HG03520 (cell line): ENCODE measurements at regions not wholly inside any gene's neighbourhood (a gene's known extent, or its start where the extent isn't known, plus 50 kb on each side); places are given as distances from the start of the nearest gene placed in this dataset.
"Not testable (repeated sequence)": the region's sequence is repeated elsewhere in the genome, so short reads cannot be mapped to it uniquely, and the experiment has no call there.

Source experiments
- ATAC-seq: cut with Tn5 transposase; IDR thresholded peaks from one replicate; pipeline ENCODE4 v1.9.1; 2021; ENCODE audit warnings: mild to moderate bottlenecking, moderate library complexity; ENCODE audit not compliant: unreplicated experiment

DNA sequence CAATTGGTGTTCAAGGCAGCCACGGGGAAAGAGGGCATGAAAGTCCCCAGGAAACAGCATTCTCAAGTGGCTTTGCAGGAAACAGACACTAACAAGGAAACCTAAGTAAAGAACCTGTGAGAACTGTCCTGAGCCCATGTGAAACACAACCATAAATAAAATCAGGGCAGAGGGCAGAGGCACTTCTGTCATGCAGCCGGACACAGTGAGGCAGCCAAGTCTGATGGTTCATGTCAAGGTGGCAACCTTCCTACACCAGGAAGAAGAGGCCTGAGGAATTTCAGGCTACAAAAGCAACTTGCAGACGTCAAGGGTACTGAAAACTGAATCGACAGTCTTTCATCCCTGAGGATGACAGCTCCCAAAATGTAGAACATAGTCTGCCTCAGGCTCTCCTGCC is 458.2 kb upstream of the NPVF start:
- ATAC-seq, result no peak

DNA sequence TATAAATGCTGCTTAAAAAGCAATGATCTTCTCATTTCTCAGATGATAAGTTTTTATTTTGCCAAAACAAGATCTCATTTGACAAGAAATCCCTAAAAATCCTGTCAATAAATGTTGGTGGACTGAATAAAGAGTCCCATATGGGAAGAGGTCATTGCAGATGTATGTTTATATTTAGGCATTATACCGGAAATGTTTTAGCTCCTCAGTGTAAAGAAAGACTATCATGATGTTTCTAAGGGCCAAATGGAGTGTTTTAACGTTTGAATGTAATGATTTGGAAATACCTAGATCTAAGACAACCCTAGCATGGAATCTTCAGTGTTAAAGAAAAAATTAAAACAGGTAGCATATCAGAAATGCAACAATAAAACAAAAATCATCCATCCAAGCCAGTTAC is 457.8 kb upstream of the NFE2L3 start:
- no peak for ATAC-seq

DNA sequence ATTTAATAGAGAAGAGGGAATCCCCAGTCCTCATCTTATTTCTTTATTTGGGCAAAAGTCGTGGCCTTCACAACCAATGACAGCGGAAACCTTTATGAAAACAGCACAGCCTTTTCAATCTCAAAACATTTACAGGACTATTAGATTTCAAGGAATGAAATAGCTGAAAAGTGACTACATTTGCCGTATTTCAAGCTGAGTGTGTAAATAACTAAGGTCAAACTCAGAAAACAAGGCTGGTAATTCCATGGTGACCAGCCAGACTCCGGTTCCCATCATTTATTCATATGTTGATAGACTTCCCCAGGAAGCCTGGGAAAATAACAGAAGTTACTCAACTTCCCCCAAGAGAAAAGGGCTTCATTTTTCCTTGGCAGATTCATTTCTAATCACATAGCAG is 457.3 kb upstream of the NFE2L3 start:
- ATAC-seq, result no peak

DNA sequence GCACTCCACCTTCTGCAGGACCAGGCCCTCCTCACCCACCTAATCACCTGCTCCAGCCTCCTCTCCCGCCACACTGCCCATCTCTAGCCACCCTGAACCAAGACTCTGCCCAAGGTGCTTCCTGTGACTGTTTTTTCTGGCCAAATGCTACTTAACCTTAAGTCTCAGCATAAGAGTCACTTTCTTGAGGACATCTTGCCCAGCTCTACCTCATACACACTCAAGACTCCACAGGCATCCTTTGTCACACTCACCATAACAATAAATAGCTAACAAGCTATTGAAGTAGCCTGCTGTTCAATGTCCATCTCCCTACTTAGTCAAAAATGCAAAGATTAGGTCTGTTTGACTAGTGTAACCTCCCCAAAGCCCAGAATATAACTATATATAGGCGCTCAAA is 455.4 kb upstream of the NFE2L3 start:
- ATAC-seq, result no peak

DNA sequence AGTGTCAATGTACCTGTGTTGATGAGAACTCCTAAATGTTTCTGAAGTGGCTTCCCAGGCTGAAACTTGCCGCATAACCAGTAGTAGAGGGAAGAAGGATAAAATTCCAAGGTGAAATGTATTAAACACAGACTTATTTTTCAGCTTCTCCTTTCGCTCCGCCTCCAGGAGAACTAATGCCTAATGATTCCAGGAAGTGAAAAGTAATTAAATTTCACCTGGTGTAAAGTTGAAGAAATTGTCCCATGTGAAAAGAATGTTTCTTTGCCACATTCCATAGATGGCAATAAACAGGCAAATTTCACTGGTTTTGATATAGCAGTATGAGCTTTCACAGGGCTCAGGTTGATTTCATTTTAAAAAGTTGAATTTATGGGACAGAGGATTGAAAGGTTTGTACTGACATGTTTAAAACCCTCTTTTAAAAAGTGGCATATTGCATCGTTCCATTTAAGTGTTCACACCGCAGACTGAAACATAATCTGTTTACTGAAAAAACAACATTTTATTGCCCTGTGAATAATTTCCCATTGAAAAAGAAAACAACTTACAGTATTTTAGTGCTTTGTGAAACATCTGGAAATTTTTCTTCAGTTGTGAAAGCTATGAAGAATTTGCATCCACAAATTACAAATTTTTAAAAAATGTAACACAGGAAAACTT is 453.4 kb upstream of the NFE2L3 start:
- ATAC-seq, result no peak

DNA sequence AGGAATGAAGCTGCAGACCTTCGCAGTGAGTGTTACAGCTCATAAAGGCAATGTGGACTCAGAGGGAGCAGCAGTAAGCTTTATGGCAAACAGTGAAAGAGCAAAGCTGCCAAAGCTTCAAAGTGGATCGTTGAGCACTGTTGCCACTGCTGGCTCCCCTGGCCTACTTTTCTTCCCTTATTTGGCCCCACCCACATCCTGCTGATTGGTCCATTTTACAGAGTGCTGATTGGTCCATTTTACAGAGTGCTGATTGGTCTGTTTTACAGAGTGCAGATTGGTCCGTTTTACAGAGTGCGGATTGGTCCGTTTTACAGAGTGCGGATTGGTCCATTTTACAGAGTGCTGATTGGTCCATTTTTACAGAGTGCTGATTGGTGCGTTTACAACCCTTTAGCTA is 451.9 kb upstream of the NFE2L3 start:
- ATAC-seq, result not testable (repeated sequence)

DNA sequence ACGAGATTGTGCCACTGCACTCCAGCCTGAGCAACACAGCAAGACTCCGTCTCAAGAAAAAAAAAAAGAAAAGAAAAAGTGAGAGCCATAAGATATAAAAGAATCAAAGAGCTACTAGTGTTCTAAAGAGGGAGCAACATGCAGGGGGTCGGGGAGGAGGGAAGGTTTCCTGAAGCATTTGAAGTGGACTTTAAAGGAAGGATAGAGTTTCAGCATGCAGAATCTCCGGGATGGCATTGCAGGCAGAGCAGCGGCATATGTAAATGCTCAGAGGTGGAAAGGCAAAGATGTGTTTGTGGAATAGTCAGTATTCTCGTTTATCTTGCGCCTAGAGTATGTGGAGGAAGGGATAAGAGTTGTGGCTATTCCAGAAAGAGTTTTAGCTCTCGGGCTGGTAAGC is 447.6 kb upstream of the NFE2L3 start:
- ATAC-seq, result no peak

DNA sequence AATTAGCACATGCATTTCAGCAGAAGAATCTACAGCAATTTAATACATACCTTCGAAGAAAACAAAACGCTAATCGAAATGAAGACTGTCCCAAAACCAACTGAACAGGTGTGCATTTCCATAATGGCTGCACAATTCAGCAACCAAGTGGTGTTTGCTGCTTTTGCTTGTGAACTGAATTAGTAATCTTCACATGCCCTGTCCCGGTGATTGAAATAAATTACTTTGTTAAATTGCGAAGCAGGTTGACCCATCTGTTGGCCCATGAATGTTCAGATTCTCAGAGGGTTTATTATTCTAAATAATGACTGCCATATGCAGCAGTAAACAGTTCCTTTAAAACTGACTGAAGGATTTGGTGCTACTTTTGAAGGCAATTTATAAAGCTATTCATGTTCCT is 445.2 kb upstream of the NFE2L3 start:
- ATAC-seq, result no peak

DNA sequence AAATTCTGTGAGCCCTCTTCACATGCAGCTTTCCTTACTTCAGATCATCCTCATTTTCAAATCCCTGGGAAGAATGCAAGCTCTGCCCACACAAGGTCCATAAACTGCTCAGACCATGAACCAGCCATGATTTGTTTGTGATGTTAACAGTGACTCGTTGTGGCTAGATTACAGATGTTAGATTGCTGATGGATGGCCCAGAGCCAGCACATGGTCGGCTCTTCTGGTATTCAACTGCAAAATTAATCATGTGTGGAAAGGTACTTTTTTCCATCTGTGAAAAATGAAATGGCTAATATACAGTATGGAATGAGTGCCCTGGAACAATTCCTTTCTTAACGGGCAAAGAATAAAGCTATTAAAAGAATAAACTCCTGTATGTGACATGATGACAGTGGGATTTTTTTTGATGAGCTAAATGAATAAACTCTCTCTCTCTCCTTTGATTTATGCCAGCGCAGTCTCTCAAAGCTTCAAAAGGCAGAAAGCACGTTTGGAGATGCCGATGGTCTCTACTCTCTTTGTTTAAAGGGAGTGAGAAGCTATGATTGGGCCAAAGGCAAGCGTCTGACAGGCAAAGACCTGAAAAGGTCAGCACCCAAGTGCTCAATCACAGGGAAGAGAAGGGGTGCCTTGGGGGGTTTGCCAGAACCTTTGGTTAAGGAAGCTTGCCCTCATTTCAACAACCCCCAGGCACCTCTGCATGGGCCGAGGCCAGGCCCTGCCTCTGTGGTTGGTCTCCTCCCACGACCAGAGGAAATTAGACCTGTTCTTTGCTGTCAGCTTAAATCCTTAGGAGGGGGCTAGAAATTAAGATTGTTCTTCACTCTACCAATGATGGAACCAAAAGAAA is 444.0 kb upstream of the NFE2L3 start:
- no peak for ATAC-seq

DNA sequence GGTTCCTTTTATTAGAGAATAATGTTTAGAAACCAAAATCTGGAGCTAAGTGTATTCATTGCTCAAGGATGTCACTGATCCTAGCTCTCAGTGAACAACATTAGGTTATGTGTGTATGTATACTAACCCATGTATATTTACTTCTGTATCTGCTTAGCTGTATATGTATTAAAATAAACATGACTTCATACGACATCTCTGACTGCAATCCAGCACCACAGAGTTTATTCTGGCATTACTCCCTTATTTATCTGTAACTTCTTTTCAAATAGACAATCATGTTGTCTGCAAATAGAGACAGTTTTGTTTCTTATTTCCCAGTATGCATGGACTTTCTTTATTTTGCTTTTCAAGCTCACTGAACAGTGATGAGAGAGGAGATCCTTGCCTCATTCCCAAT is 441.0 kb upstream of the NFE2L3 start:
- ATAC-seq, result no peak

DNA sequence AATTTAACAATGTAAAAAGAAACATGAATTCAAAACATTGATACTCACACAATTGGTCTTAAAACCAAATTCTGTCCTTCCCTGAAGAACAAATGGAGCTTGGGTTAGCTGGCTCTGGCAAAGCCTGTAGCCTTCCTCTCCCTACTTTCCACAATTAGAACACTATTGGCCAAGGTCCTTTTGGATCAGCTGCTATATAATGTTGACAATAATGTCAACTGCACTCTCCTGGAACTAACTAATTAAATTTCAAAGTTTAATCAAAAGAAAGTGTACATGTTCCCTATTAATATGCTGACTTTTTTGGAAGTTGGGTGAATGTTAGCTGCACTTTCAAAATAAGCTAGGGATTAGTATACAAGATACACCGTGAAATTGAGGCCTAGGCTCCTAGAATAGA is 440.1 kb upstream of the NFE2L3 start:
- no peak for ATAC-seq

DNA sequence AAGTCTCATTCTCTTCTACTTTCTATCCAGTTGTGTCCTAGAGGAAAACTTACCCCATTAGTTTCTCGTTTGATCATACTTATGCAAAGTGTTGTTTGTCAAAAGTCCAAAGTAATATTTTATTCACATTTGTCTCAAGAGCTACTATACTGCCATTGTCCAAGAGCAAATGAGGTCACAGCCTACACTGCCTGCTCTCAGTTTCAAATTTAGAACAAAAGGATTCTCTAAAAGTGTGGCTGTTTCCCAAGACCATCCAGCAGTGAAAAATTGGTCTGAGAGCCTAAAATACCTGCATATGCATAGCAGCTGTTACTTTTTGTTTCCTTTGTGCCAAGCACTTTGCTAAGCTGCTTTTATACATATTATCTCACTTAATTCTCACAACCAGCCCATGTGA is 439.5 kb upstream of the NFE2L3 start:
- ATAC-seq, result no peak

DNA sequence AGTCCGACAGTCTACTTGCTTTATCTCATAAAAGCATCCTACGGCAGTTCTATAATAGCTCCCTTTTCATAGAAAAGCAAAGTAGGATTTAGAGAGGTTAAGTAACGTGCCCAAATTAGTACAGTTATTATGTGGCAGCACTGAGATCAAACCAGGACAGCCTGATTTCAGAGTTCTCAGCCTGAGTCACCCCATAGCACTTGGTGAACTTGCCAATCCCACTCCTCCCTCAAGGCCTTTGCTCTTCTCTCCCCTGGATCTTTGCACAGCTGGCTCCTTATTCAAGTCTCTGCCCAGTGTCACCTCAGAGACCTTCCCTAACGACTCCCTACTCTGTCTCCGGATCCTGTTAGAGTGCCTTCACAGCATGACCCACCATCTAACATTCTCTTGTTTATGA is 438.0 kb upstream of the NFE2L3 start:
- ATAC-seq, result no peak

DNA sequence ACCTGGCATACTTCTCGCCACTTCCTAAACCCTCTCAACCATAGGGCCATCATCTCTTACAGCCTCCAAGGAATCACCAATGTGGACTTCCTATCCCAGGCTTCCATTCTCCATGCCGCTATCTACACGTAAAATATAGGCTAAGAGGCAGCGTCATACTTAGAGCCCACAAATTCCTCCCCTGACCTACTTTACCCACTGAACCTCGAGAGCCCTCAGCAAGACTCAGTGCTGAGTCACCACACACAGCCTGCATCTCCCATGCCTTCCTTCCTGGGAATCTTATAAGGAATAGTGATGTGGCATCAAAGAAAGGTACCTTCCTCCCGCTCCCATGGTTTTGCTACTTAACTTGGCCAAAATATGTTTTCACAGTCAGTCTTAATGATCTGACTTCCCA is 435.6 kb upstream of the NFE2L3 start:
- no peak for ATAC-seq

DNA sequence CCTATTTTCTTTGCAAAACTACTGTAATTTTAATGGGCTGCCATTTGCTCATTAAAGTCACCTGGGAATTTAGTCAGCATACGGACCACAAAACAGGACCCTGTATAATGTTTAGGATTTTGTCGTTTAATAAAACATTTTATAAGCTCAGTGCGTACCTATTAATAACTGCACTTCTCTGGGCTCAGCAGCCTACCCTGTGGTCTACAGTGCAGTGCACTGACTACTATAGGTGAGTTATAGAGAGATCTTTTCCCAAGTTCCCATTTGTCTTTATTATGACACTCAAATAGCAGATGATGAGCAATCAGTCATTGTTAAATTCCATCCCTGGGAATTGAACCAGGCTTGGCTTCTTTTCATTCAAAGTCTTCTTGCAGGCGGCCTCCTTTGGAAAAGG is 433.4 kb upstream of the NFE2L3 start:
- ATAC-seq, result no peak

DNA sequence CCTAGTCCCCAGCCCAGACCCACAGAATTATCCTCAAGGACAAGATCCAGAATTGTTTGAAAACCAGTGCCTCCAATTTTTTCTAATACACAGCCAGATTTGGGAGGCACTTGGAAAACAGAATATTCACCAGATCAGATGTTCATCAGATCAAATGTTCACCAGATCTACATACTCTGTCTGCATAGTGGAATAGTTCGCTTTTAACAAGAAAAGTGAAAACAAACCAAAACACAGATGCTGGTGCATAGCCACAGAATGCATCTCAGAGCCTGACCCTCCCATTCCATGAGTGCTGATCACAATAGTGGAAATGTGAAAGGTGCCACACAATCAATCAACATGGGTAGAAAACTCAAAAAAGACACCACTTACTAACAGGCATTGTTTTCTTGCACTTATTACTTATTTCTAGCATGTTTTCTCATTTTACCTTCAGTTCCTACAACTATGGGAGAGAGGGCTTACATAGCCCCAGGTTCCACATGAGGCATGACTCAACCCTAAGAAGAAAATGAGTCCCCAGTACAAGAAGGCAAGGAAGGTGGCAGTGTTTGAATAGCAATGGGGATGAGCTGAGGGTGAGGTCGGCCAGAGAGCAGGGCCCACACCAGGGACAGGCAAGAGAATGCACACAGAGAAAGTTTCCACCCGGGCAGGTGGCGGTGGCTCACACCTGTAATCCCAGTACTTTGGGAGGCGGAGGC is 432.7 kb upstream of the NFE2L3 start:
- ATAC-seq, result no peak

DNA sequence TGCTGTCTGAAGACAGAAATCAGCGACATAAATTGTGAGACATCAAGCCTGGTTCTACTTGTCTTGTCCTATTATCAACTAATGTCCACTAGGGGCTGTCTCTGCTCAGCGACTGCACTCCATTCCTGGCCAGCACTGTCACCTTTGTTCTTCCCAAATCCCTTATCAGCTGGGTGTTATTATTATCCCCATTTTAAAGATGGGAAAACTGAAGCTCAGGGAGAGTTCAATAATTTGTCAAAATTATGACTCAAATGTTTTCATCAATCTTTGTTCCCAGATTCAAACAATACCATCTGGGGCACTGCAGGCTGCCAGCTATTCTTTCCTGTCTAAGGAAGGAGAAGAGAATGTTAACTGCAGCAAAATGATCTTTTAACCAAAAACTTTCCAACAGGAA is 431.6 kb upstream of the NFE2L3 start:
- no peak for ATAC-seq

DNA sequence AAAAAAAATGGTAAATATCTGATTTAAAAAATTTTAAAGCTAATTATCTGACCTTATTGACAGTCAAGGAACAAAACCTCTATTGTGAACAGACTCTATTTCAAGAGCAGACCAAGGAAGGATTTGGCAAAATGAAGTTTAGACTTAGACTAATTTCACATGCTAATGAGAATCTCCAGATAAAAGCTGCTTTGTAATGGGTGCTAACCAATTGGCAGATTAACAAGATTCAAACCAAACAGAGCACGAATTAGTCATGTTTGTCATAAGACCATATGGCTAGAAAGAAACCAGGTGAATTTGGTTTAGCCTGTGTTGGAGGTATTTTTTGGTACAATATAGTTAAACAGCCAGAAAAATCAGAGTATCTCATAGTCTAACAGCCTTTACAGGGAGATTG is 429.1 kb upstream of the NFE2L3 start:
- ATAC-seq, result no peak

DNA sequence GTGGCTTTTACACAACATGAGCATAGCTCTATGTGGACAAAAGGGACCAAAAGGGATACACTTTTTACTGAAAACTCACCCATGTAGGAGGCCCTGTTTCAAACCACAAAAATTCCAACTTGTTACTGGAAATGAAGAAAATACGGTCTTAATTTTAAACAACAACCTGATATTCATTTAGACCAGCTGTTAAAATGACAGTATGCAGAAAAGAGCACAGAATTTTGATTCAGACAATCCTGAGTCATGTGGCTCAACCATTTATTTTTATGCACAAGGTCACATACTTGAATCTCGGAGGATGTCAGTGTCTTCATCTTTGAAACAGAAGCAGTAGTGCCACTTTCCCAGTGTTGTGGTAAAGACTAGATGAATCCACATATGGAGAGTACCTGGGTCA is 426.5 kb upstream of the NFE2L3 start:
- ATAC-seq, result no peak

DNA sequence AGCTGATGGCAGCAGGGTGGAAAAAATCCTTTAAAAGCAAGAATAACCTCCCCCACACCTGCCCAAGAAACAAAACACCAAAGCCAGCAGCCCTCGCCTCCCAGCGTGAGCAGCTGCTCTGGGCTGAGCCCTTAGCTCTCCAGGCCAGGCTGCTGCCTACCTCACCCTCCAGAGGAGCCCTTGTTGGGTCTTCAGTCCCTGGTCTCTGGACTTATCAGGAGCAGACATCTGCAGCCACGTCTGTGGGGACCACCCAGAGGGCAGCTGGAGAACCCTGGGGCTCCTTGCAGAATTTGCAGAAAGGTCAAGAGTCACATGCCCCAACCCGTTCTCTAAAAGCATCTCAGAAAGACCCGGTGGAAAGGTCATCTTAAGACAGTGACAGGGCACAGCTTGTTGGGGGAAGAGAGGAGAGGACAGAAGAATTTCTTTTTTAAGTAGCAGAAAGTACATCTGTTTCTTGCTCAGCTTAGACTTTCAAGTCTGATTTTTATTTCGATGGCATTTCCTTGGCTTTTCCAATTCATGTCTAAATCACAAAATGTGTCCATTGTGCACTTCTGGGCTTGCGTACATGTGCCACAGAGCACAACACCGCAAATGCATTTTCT is 425.7 kb upstream of the NFE2L3 start:
- ATAC-seq, result no peak

DNA sequence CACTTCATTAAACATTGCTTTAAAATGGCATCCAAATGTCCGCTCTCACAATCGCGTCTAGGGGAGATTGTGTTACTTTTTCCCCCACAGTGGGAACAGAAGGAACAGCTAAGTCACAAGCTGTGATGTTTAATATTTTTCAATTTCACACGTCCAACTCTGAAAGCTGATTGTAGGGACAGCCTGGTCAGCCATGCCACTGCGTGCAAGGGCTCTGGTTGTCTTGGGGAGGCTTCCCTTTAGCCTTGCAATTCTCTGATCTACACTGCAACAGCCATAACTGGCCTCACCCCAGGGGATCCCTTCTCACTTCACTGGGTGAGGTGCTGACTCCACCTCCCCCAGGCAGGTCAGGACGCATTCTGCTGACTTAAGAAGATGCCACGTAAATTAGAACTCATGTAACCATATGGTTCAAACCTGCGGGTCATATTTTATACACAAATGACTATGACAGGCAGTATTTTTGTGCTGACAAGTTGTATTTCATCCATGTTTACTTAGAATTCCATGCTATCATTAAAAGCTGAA is 425.2 kb upstream of the NFE2L3 start:
- ATAC-seq, result no peak
